Endothelial cell (in vitro differentiated cells): ENCODE measurements at regions not wholly inside any gene's neighbourhood (a gene's known extent, or its start where the extent isn't known, plus 50 kb on each side); places are given as distances from the start of the nearest gene placed in this dataset.

Source experiments
- DNase-seq: peaks from one replicate; pipeline ENCODE4 v3.0.0; 2021; ENCODE audit warnings: low spot score
- H3K27ac Mint-ChIP-seq: one replicate; pipeline ENCODE4 v1.8.0; 2021; ENCODE audit warnings: mixed read lengths, inconsistent platforms; ENCODE audit not compliant: unreplicated experiment
- H3K27me3 Mint-ChIP-seq: one replicate; pipeline ENCODE4 v1.8.0; 2021; ENCODE audit warnings: mild to moderate bottlenecking, moderate library complexity, mixed read lengths, inconsistent platforms; ENCODE audit not compliant: unreplicated experiment
- H3K36me3 Mint-ChIP-seq: one replicate; pipeline ENCODE4 v1.8.0; 2021; ENCODE audit warnings: mild to moderate bottlenecking, low read depth, mixed read lengths, inconsistent platforms; ENCODE audit not compliant: unreplicated experiment
- H3K4me1 Mint-ChIP-seq: one replicate; pipeline ENCODE4 v1.8.0; 2021; ENCODE audit warnings: mild to moderate bottlenecking, mixed read lengths, inconsistent platforms; ENCODE audit not compliant: unreplicated experiment
- H3K4me3 Mint-ChIP-seq: one replicate; pipeline ENCODE4 v1.8.0; 2021; ENCODE audit warnings: mild to moderate bottlenecking, mixed read lengths, inconsistent platforms; ENCODE audit not compliant: unreplicated experiment
- H3K9me3 Mint-ChIP-seq: one replicate; pipeline ENCODE4 v1.8.0; 2021; ENCODE audit warnings: mixed read lengths, inconsistent platforms; ENCODE audit not compliant: unreplicated experiment
- CTCF ChIP-seq: fragments of 200-600 bp; sonication (generic); IDR thresholded peaks from one replicate; pipeline ENCODE4 v1.5.0; 2021; ENCODE audit warnings: antibody characterized with exemption; ENCODE audit not compliant: unreplicated experiment

- H3K9me3 Mint-ChIP-seq = no peaks in the 10 kb centered on the region
- no peak overlapping the region for H3K4me3 Mint-ChIP-seq
- no peaks in the 10 kb centered on the region for H3K27me3 Mint-ChIP-seq
- no peaks in the 10 kb centered on the region for H3K36me3 Mint-ChIP-seq
- no peak overlapping the region for H3K27ac Mint-ChIP-seq
- TF ChIP-seq CTCF = no peak
- peaks cover 5% of the 10 kb centered on the region for H3K4me1 Mint-ChIP-seq
- DNase-seq = no peak
Measured at GRCh38 chr5:125286271-125286670, 539.8 kb upstream of the ZNF608 start.

- TF ChIP-seq CTCF = no peak
- peaks cover 10% of the 10 kb centered on the region for H3K4me1 Mint-ChIP-seq
- no peak for DNase-seq
- H3K4me3 Mint-ChIP-seq = no peak overlapping the region
- H3K27me3 Mint-ChIP-seq = no peaks in the 10 kb centered on the region
- H3K27ac Mint-ChIP-seq = no peak overlapping the region
- H3K9me3 Mint-ChIP-seq = no peaks in the 10 kb centered on the region
- no peaks in the 10 kb centered on the region for H3K36me3 Mint-ChIP-seq
Measured at GRCh38 chr5:125289606-125290005, 543.2 kb upstream of the ZNF608 start.

- Mint-ChIP-seq H3K27me3 (no peaks in the 10 kb centered on the region), H3K36me3 (no peaks in the 10 kb centered on the region), H3K4me3 (no peak overlapping the region), H3K4me1 (peaks cover 10% of the 10 kb centered on the region), H3K27ac (no peak overlapping the region), H3K9me3 (no peaks in the 10 kb centered on the region)
- no peak for TF ChIP-seq CTCF
- DNase-seq = no peak
Measured at GRCh38 chr5:125290935-125291334, 544.5 kb upstream of the ZNF608 start.

GRCh38 chr5:125291447-125291846 is 545.0 kb upstream of the ZNF608 start:
- H3K4me1 Mint-ChIP-seq = peaks cover 12% of the 10 kb centered on the region
- TF ChIP-seq CTCF = no peak
- H3K27ac Mint-ChIP-seq = no peak overlapping the region
- H3K27me3 Mint-ChIP-seq = no peaks in the 10 kb centered on the region
- DNase-seq = no peak
- H3K9me3 Mint-ChIP-seq = no peaks in the 10 kb centered on the region
- no peaks in the 10 kb centered on the region for H3K36me3 Mint-ChIP-seq
- no peak overlapping the region for H3K4me3 Mint-ChIP-seq

- DNase-seq = no peak
- Mint-ChIP-seq H3K36me3 (no peaks in the 10 kb centered on the region), H3K4me1 (peaks cover 28% of the 10 kb centered on the region), H3K27ac (no peak overlapping the region), H3K4me3 (no peak overlapping the region), H3K27me3 (no peaks in the 10 kb centered on the region), H3K9me3 (no peaks in the 10 kb centered on the region)
- TF ChIP-seq CTCF = no peak
Measured at GRCh38 chr5:125293223-125293622, 546.8 kb upstream of the ZNF608 start.
